ENCODE measurements at regions not wholly inside any gene's neighbourhood (a gene's known extent, or its start where the extent isn't known, plus 50 kb on each side); places are given as distances from the start of the nearest gene placed in this dataset.
A peak's percentile ranks its signal among the peaks of the same experiment; 100 is the strongest.

DNA sequence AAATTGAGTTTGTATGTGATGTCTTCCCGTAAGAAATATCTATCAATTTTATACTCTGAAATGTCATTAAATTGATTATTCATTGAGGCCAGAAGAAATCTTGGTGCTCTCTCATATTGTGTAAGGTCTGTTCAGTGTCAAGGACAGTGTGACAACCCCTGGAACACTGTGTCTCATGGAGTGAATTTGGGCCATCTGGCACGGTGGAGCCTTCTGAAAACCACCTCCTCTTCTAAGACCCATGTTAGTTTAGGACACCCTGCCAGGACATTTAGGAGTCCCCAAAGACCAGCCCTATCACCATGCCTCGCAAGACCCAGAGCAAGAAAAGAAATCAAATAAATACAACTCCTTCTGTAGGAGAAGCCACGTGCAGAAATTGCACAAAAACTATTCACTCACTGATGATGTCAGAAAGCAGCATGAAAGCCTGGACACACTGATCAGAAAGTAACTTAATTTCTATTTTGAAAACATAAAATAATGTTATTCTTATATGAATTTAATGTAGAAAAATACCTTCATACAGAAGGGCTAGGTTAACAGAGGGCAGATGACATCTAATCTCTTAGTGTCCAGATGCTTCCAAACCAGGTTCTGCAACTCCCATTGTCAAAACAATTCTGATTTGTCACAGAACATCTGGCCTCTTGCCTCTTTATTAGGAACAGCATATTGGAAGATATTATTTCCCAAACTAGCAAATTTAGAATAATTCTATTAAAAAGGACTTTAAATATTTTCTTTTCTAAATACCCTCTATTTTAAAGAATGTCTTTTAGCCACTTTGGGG is 298.8 kb downstream of the NR2F1-AS1 start:
- Histone ChIP-seq H3K27ac (no peak overlapping the region), H3K4me1 (no peaks in the 10 kb centered on the region), H3K4me3 (no peak overlapping the region), H3K36me3 (no peaks in the 10 kb centered on the region), H3K9me3 (peaks cover 0 to 5% (median 0%) of the 10 kb centered on the region in 3 donors), H3K27me3 (no peaks in the 10 kb centered on the region)
- in situ Hi-C loops (cut with MboI; ENCODE audit: low sequenced_read_pairs in 4 of 4) = no loop called here
- TF ChIP-seq POLR2A (IDR thresholded peaks at IDR 0.05) (no peak), CTCF (IDR thresholded peaks at IDR 0.05 in 4 of 5, conservative IDR thresholded peaks at IDR 0.05 in 1 of 5) (no peak)
- DNase-seq (peak in 1 of 2 donors; percentile 14), ATAC-seq (peak in 1 of 2 donors; percentile 56)
- intact Hi-C loops (cut with DNase I; ENCODE audit: low total_unique reads) = no loop called here

DNA sequence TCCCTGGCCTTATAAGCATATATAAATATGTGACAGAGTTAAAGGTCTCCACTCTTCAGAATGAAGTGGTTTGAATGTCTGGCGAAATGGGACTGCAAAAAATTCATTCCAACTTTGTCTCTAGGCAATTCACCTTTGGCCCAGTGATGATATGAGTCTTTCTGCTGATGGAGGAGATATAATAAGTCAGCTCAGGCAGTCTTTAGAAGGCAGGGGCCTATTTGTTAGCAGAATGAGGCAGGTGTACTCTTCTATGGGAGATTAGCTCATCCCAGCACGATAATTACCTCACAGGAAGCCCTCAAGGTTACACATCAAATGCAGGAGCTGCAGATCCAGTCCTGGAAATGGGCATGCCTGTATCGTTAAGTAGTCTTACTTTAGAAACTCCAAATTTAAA is 300.5 kb downstream of the NR2F1-AS1 start:
- Histone ChIP-seq H3K27ac (no peak overlapping the region), H3K4me1 (no peaks in the 10 kb centered on the region), H3K4me3 (no peak overlapping the region), H3K36me3 (no peaks in the 10 kb centered on the region), H3K9me3 (no peaks in the 10 kb centered on the region), H3K27me3 (no peaks in the 10 kb centered on the region)
- intact Hi-C loops (cut with DNase I; ENCODE audit: low total_unique reads) (no loop called here), in situ Hi-C loops (cut with MboI; ENCODE audit: low sequenced_read_pairs in 4 of 4) (no loop called here)
- DNase-seq = no peak
- ATAC-seq = no peak
- TF ChIP-seq POLR2A (IDR thresholded peaks at IDR 0.05) = no peak
- no peak for TF ChIP-seq CTCF (IDR thresholded peaks at IDR 0.05 in 4 of 5, conservative IDR thresholded peaks at IDR 0.05 in 1 of 5)

DNA sequence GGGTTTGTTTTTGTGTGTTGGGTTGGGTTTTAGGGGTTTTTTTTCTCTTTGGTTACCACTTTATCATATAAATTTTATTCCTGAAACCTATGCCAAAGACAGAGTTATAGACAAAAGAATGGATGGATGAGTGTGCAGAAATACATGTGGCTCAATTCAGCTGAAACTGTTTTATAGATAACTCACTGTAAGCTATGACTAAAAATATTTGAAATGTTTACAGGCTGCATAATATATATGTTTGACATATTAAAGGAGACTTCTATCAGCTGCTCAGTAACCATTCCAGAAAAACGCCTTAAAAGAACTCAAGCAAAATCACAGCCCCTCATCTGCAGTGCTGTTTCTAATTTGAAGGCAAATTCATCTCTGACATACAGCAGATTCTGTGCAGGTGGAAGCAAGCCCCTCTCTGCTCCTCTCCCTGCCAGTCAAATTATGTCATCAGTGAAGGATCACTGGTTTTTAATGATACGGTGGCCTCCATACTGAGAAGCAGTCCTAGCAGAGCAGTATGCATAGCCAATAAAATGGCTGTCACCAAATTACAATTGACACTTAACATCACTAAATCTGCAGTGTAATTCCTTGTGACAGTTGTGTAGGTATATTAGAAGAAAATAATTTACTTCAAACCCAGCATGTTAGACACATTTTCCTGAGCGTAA is 301.6 kb downstream of the NR2F1-AS1 start:
- H3K4me1 ChIP-seq = no peaks in the 10 kb centered on the region
- no peak overlapping the region for H3K4me3 ChIP-seq
- no peaks in the 10 kb centered on the region for H3K27me3 ChIP-seq
- no peaks in the 10 kb centered on the region for H3K9me3 ChIP-seq
- TF ChIP-seq CTCF (IDR thresholded peaks at IDR 0.05 in 4 of 5, conservative IDR thresholded peaks at IDR 0.05 in 1 of 5) (no peak), POLR2A (IDR thresholded peaks at IDR 0.05) (no peak)
- no peak overlapping the region for H3K27ac ChIP-seq
- in situ Hi-C loops (cut with MboI; ENCODE audit: low sequenced_read_pairs in 4 of 4) = no loop called here
- intact Hi-C loops (cut with DNase I; ENCODE audit: low total_unique reads) = no loop called here
- no peaks in the 10 kb centered on the region for H3K36me3 ChIP-seq
- ATAC-seq (no peak), DNase-seq (no peak)

DNA sequence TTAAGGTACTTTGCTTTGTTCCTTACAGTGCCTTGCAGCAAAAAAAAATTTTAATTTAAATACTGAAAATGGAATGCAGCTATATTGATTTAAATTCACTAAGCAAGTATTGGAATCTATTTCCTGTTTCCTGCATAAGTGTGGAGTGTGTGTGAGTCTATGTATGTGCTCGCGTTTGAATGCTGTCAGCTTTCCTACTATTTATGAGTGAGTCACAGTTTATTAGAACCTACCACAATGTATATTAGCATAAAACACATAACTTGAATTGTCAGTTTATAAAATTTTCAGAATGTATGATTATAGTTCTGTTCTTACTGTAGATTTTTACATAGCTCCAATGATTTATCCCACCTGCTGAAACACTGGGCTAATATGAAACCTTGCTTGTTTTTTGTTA is 302.1 kb downstream of the NR2F1-AS1 start:
- in situ Hi-C loops (cut with MboI; ENCODE audit: low sequenced_read_pairs in 4 of 4) = no loop called here
- ATAC-seq (no peak), DNase-seq (no peak)
- Histone ChIP-seq H3K4me3 (no peak overlapping the region), H3K4me1 (no peaks in the 10 kb centered on the region), H3K36me3 (no peaks in the 10 kb centered on the region), H3K27ac (no peak overlapping the region), H3K9me3 (no peaks in the 10 kb centered on the region), H3K27me3 (no peaks in the 10 kb centered on the region)
- TF ChIP-seq POLR2A (IDR thresholded peaks at IDR 0.05) (no peak), CTCF (IDR thresholded peaks at IDR 0.05 in 4 of 5, conservative IDR thresholded peaks at IDR 0.05 in 1 of 5) (no peak)
- intact Hi-C loops (cut with DNase I; ENCODE audit: low total_unique reads) = no loop called here
